ENCODE measurements at regions not wholly inside any gene's neighbourhood (a gene's known extent, or its start where the extent isn't known, plus 50 kb on each side); places are given as distances from the start of the nearest gene placed in this dataset.
"Not testable (repeated sequence)": the region's sequence is repeated elsewhere in the genome, so short reads cannot be mapped to it uniquely, and the experiment has no call there.

GRCh38 chr6:86423571-86423970 is 513.8 kb upstream of the HTR1E start:
- H3K4me1 ChIP-seq (ENCODE audit: control insufficient read depth, insufficient read depth, low read length), result no peaks in the 10 kb centered on the region
- no peak overlapping the region for H3K9ac ChIP-seq (ENCODE audit: low read length)
- H3K4me3 ChIP-seq (ENCODE audit: low read depth, low read length), result no peak overlapping the region
- no peak overlapping the region for H3K27ac ChIP-seq (ENCODE audit: low read depth, low read length)
- no peaks in the 10 kb centered on the region for H3K9me3 ChIP-seq (ENCODE audit: control insufficient read depth, insufficient read depth, low read depth, low read length)
- no peaks in the 10 kb centered on the region for H3K36me3 ChIP-seq (ENCODE audit: control insufficient read depth, insufficient read depth, low read length)
- no peaks in the 10 kb centered on the region for H3K27me3 ChIP-seq (ENCODE audit: control insufficient read depth, insufficient read depth, low read length)

DNA sequence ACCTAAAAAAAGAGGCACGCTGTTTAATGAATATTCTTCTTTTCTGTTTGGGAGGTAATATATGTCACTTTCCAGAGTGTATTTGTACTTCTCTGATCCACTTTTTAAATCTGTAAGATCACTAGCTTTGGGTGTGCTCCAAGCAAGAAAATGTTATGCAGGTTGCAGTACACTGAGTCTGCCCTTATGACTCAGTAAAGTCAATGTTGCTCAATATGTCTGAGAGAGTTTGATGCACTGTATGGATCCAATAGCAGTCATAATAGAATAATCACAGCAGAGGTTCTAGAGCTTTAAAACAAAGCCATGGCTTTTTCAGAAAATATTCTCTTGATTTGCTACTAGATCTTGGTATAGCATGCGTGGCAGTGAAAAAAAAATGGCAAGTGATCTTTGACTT is 525.3 kb upstream of the HTR1E start:
- Histone ChIP-seq H3K27me3 (ENCODE audit: control insufficient read depth, insufficient read depth, low read length) (no peaks in the 10 kb centered on the region), H3K9me3 (ENCODE audit: control insufficient read depth, insufficient read depth, low read depth, low read length) (no peaks in the 10 kb centered on the region), H3K4me3 (ENCODE audit: low read depth, low read length) (no peak overlapping the region), H3K36me3 (ENCODE audit: control insufficient read depth, insufficient read depth, low read length) (no peaks in the 10 kb centered on the region), H3K4me1 (ENCODE audit: control insufficient read depth, insufficient read depth, low read length) (no peaks in the 10 kb centered on the region), H3K9ac (ENCODE audit: low read length) (no peak overlapping the region), H3K27ac (ENCODE audit: low read depth, low read length) (no peak overlapping the region)

DNA sequence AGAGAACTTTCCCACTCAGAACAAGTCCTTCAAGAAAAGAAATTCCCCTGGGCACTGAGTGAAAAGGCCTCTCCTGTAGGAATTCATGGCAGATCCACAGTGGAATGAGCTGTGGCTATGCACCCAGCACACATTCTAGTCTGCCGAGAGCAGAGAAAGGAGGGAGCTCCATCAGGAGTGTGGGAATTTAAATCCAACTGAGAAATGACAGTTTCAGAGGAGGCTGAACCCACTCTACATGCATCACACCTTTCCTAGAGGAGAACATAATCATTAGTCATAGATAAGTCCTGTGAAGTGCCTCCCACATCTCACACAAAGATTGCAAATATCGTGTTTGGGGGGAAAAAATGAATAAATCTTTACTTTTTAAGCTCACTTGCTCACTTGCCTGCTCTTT is 530.2 kb upstream of the HTR1E start:
- H3K4me1 ChIP-seq (ENCODE audit: control insufficient read depth, insufficient read depth, low read length), result no peaks in the 10 kb centered on the region
- H3K9ac ChIP-seq (ENCODE audit: low read length), result no peak overlapping the region
- H3K27ac ChIP-seq (ENCODE audit: low read depth, low read length), result no peak overlapping the region
- no peaks in the 10 kb centered on the region for H3K9me3 ChIP-seq (ENCODE audit: control insufficient read depth, insufficient read depth, low read depth, low read length)
- H3K27me3 ChIP-seq (ENCODE audit: control insufficient read depth, insufficient read depth, low read length), result no peaks in the 10 kb centered on the region
- no peaks in the 10 kb centered on the region for H3K36me3 ChIP-seq (ENCODE audit: control insufficient read depth, insufficient read depth, low read length)
- no peak overlapping the region for H3K4me3 ChIP-seq (ENCODE audit: low read depth, low read length)

GRCh38 chr6:86392850-86393249 is 544.5 kb upstream of the HTR1E start:
- not testable (repeated sequence) for H3K4me3 ChIP-seq (ENCODE audit: low read depth, low read length); H3K9ac ChIP-seq (ENCODE audit: low read length); H3K36me3 ChIP-seq (ENCODE audit: control insufficient read depth, insufficient read depth, low read length); H3K4me1 ChIP-seq (ENCODE audit: control insufficient read depth, insufficient read depth, low read length); H3K27ac ChIP-seq (ENCODE audit: low read depth, low read length); H3K27me3 ChIP-seq (ENCODE audit: control insufficient read depth, insufficient read depth, low read length)
- peaks cover 28% of the 10 kb centered on the region for H3K9me3 ChIP-seq (ENCODE audit: control insufficient read depth, insufficient read depth, low read depth, low read length)

- H3K4me1 ChIP-seq (ENCODE audit: control insufficient read depth, insufficient read depth, low read length), result no peaks in the 10 kb centered on the region
- H3K4me3 ChIP-seq (ENCODE audit: low read depth, low read length), result no peak overlapping the region
- H3K36me3 ChIP-seq (ENCODE audit: control insufficient read depth, insufficient read depth, low read length), result no peaks in the 10 kb centered on the region
- H3K27ac ChIP-seq (ENCODE audit: low read depth, low read length), result no peak overlapping the region
- peaks cover 5% of the 10 kb centered on the region; the same call in 1 of the 2 replicates for H3K9me3 ChIP-seq (ENCODE audit: control insufficient read depth, insufficient read depth, low read depth, low read length)
- H3K27me3 ChIP-seq (ENCODE audit: control insufficient read depth, insufficient read depth, low read length), result no peaks in the 10 kb centered on the region
- no peak overlapping the region for H3K9ac ChIP-seq (ENCODE audit: low read length)
Measured at GRCh38 chr6:86380571-86381125, 556.7 kb upstream of the HTR1E start.

- H3K27me3 ChIP-seq (ENCODE audit: control insufficient read depth, insufficient read depth, low read length), result no peaks in the 10 kb centered on the region
- H3K4me3 ChIP-seq (ENCODE audit: low read depth, low read length), result no peak overlapping the region
Measured at GRCh38 chr6:86357877-86358276, 579.5 kb upstream of the HTR1E start.

DNA sequence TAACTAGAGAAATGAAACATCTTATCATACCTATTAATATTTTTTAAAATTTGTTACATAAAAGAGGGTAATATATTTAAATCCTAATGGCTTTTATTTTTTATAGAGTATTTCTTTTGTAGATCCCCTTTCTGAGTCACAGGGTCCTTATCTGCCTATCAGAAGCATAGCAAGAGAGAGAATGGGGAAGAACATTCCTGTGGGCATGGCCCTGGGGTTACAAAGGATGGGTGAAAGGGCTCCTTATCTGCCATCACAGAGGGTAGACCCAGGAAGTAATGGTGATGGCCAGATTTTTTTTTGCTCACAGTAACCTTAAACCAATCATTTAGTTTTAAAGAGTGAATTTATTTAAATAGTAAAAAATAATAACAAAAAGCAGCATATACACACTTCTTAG is 582.1 kb upstream of the HTR1E start:
- Histone ChIP-seq H3K9me3 (ENCODE audit: control insufficient read depth, insufficient read depth, low read depth, low read length) (no peaks in the 10 kb centered on the region), H3K27me3 (ENCODE audit: control insufficient read depth, insufficient read depth, low read length) (no peaks in the 10 kb centered on the region), H3K27ac (ENCODE audit: low read depth, low read length) (no peak overlapping the region), H3K4me3 (ENCODE audit: low read depth, low read length) (no peak overlapping the region), H3K4me1 (ENCODE audit: control insufficient read depth, insufficient read depth, low read length) (no peaks in the 10 kb centered on the region), H3K9ac (ENCODE audit: low read length) (no peak overlapping the region), H3K36me3 (ENCODE audit: control insufficient read depth, insufficient read depth, low read length) (no peaks in the 10 kb centered on the region)

More at GRCh38 chr6:86357877-86358276, 579.5 kb upstream of the HTR1E start:
- Histone ChIP-seq H3K4me1 (ENCODE audit: control insufficient read depth, insufficient read depth, low read length) (no peaks in the 10 kb centered on the region), H3K9me3 (ENCODE audit: control insufficient read depth, insufficient read depth, low read depth, low read length) (no peaks in the 10 kb centered on the region; the same call in 1 of the 2 replicates), H3K36me3 (ENCODE audit: control insufficient read depth, insufficient read depth, low read length) (no peaks in the 10 kb centered on the region), H3K9ac (ENCODE audit: low read length) (no peak overlapping the region), H3K27ac (ENCODE audit: low read depth, low read length) (no peak overlapping the region)

DNA sequence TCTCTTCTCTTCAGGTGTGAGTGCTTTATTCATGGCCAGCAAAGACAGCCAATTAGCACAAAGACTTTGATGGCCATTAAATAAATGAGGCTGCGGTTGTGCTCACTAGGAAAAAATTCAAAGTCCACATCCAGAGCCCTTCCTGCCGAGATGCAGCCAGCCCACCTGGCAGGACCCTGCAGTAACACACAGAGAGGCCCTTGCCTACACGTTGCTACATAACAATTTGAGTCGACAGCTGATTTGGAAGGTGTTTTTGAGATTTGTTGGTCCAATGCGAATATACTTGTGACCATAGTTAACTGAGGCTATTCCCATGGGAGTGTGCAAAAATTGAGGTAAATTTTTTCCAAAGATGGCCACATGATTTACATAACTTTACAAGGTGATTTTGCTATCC is 605.4 kb upstream of the HTR1E start:
- Histone ChIP-seq H3K9me3 (ENCODE audit: control insufficient read depth, insufficient read depth, low read depth, low read length) (no peaks in the 10 kb centered on the region), H3K4me1 (ENCODE audit: control insufficient read depth, insufficient read depth, low read length) (peaks cover 3% of the 10 kb centered on the region; the same call in 1 of the 2 replicates), H3K4me3 (ENCODE audit: low read depth, low read length) (no peak overlapping the region), H3K9ac (ENCODE audit: low read length) (no peak overlapping the region), H3K27ac (ENCODE audit: low read depth, low read length) (no peak overlapping the region), H3K27me3 (ENCODE audit: control insufficient read depth, insufficient read depth, low read length) (no peaks in the 10 kb centered on the region), H3K36me3 (ENCODE audit: control insufficient read depth, insufficient read depth, low read length) (no peaks in the 10 kb centered on the region)

DNA sequence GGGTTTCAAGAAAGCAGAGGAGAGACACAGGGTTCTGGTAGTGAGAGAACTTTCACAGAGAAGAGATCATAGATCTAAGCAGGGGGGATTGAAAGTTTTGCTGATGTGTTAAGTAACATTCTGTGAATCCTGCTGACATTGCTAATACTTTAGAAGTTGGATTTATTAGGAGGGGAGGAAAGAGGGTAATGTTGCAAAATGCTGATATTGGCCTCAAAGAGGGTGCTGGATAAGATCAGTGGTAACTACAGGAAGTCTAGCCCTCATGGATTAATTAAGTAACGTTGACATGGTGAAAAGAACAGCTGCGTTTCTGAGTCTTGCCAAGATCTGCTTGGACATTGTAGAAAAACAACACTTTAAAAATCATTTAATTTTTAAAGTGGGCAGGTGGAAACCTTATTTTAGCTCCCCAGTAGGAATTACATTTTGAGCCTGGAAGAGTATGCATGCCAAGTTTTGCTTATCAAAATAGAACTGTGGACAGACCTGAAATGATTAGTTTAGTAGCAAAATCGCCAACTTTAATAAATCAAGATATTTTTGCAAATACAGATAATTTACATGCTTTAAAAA is 606.0 kb upstream of the HTR1E start:
- Histone ChIP-seq H3K27me3 (ENCODE audit: control insufficient read depth, insufficient read depth, low read length) (no peaks in the 10 kb centered on the region), H3K36me3 (ENCODE audit: control insufficient read depth, insufficient read depth, low read length) (no peaks in the 10 kb centered on the region), H3K4me3 (ENCODE audit: low read depth, low read length) (no peak overlapping the region), H3K27ac (ENCODE audit: low read depth, low read length) (no peak overlapping the region), H3K4me1 (ENCODE audit: control insufficient read depth, insufficient read depth, low read length) (peaks cover 3% of the 10 kb centered on the region; the same call in 1 of the 2 replicates), H3K9ac (ENCODE audit: low read length) (no peak overlapping the region), H3K9me3 (ENCODE audit: control insufficient read depth, insufficient read depth, low read depth, low read length) (no peaks in the 10 kb centered on the region)

DNA sequence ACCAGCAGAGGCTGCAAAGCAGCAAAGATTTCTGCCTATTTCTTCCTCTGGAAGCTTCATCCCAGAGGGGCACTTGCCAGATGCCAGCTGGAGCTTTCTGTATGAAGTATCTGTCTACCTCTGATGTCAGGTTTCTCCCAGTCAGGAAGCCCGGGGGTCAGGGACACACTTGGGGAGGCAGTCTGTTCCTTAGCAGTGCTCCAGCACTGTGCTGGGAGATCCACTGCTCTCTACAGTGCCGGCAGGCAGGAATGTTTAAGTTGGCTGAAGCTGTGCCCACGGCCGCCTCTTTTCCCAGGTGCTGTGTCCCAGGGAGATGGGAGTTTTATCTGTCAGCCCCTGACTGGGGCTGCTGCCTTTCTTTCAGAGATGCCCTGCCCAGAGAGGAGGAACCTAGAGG is 631.1 kb upstream of the HTR1E start:
- Histone ChIP-seq H3K27ac (ENCODE audit: low read depth, low read length) (no peak overlapping the region), H3K27me3 (ENCODE audit: control insufficient read depth, insufficient read depth, low read length) (no peaks in the 10 kb centered on the region), H3K4me1 (ENCODE audit: control insufficient read depth, insufficient read depth, low read length) (no peaks in the 10 kb centered on the region), H3K4me3 (ENCODE audit: low read depth, low read length) (no peak overlapping the region), H3K9me3 (ENCODE audit: control insufficient read depth, insufficient read depth, low read depth, low read length) (no peaks in the 10 kb centered on the region; the same call in 1 of the 2 replicates), H3K9ac (ENCODE audit: low read length) (no peak overlapping the region), H3K36me3 (ENCODE audit: control insufficient read depth, insufficient read depth, low read length) (no peaks in the 10 kb centered on the region)

DNA sequence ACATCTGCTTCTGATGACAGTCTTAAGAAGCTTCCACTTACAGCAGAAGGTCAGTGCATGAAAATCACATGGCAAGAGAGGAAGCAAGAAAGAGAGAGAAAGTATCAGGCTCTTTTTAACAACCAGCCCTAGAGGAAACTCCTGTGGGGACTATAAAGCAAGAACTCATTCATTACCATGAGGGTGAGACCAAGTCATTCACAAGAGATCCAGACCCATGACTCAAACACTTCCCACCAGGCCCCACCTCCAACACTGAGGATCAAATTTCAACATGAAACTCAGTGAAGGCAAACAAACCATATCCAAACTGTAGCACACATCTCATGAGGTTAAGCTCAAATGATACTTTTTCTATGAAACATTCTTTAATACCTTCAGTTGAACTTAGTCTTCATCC is 643.2 kb upstream of the SYNCRIP start:
- no peaks in the 10 kb centered on the region for H3K27me3 ChIP-seq (ENCODE audit: control insufficient read depth, insufficient read depth, low read length)
- no peak overlapping the region for H3K9ac ChIP-seq (ENCODE audit: low read length)
- no peak overlapping the region for H3K27ac ChIP-seq (ENCODE audit: low read depth, low read length)
- no peaks in the 10 kb centered on the region for H3K36me3 ChIP-seq (ENCODE audit: control insufficient read depth, insufficient read depth, low read length)
- H3K4me1 ChIP-seq (ENCODE audit: control insufficient read depth, insufficient read depth, low read length), result no peaks in the 10 kb centered on the region
- no peak overlapping the region for H3K4me3 ChIP-seq (ENCODE audit: low read depth, low read length)
- H3K9me3 ChIP-seq (ENCODE audit: control insufficient read depth, insufficient read depth, low read depth, low read length), result peaks cover 14% of the 10 kb centered on the region

Measured in HUES6 (cell line).